ENCODE measurements at regions not wholly inside any gene's neighbourhood (a gene's known extent, or its start where the extent isn't known, plus 50 kb on each side); places are given as distances from the start of the nearest gene placed in this dataset.

DNA sequence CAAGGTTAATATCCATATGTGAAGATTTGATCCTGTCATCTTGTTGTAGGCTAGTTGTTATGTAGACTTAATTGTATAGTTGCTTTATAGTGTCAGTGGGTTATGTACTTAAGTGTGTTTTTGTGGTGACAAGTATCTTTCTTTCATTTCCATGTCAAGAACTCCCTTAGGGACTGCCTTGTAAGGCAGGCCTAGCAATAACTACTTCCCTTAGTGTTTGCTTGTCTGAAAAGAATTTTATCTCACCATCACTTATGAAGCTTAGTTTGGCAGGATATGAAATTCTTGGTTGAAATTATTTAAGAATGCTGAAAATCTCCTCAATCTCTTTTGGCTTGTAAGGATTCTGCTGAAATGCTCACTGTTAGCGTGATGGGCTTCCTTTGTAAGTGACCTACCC is 467.6 kb downstream of the CDH2 start:
- intact Hi-C loops (cut with DNase I; ENCODE audit: low total_unique reads), result no loop called here
- no peak for TF ChIP-seq POLR2AphosphoS5 (IDR thresholded peaks at IDR 0.05)
- no peak for TF ChIP-seq POLR2A (IDR thresholded peaks at IDR 0.05)
- TF ChIP-seq CTCF (IDR thresholded peaks at IDR 0.05 in 8 of 11, conservative IDR thresholded peaks at IDR 0.05 in 3 of 11), result no peak
- 62 to 84% (median 77%) methylated on average over 1 of the region's 1 CpG for WGBS, 5 donors

DNA sequence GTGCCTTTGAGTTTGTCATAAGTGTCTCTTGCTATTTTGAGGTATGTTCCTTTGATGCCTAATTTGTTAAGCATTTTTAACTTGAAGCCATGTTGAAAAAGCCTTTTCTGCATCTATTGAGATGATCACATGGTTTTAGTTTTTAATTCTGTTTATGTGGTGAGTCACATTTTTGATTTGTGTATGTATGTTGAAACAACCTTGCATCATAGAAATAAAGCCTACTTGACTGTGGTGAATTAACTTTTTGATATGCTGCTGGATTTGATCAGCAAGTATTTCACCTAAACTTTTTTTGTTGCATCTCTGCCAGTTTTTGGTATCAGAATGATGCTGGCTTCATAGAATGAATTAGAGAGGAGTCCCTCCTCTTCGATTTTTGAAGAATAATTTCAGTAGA is 469.7 kb downstream of the CDH2 start:
- Histone ChIP-seq H3K9me3 (peaks cover 0 to 22% (median 13%) of the 10 kb centered on the region in 8 donors), H3K4me3 (no peak overlapping the region), H3K27ac (no peak overlapping the region), H3K4me1 (no peaks in the 10 kb centered on the region), H3K27me3 (replicated peaks in 1 of 7) (no peaks in the 10 kb centered on the region), H3K36me3 (no peaks in the 10 kb centered on the region)
- DNase-seq, result no peak
- WGBS, 5 donors, result 67 to 85% (median 82%) methylated on average over 1 of the region's 1 CpG
- intact Hi-C loops (cut with DNase I; ENCODE audit: low total_unique reads), result no loop called here
- TF ChIP-seq CTCF (IDR thresholded peaks at IDR 0.05 in 8 of 11, conservative IDR thresholded peaks at IDR 0.05 in 3 of 11) (no peak), POLR2A (IDR thresholded peaks at IDR 0.05) (no peak), POLR2AphosphoS5 (IDR thresholded peaks at IDR 0.05) (no peak)

More for the DNA sequence above, 467.6 kb downstream of the CDH2 start:
- H3K27me3 ChIP-seq (replicated peaks in 1 of 7), result no peaks in the 10 kb centered on the region
- H3K4me3 ChIP-seq, result no peak overlapping the region
- no peaks in the 10 kb centered on the region for H3K4me1 ChIP-seq
- H3K9me3 ChIP-seq, result peaks cover 0 to 24% (median 12%) of the 10 kb centered on the region in 8 donors
- no peak for DNase-seq
- H3K36me3 ChIP-seq, result no peaks in the 10 kb centered on the region
- no peak overlapping the region for H3K27ac ChIP-seq

DNA sequence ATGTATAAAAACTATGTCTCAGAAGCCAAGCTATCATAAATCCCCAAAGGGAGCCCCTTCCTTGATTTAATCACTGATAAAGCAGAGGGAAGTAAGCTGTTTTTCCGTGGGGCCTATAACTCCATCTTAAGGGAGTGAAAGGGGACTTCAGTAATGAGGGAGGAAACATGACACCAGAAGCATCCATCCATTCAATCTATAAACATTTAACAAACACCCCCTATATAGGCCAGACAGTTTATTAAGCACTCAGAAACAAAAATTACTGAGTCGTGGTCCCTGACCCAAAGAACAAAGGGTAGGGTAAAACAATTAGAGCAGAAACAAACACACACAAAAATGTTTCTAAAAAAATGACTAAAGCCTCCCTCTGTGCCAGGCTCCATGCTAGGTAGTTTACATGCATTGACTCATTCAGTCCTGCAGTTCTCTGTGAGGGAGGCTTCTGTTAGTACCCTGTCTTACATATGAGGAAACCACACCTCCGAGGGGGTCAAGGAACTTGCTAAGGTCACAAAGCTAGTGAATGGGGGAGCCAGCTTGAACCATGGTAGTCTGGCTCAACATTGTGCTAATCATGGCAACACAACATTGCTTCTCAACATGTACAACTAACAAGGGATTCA is 472.1 kb downstream of the CDH2 start:
- intact Hi-C loops (cut with DNase I; ENCODE audit: low total_unique reads), result no loop called here
- no peaks in the 10 kb centered on the region for H3K27me3 ChIP-seq (replicated peaks in 1 of 7)
- WGBS, 5 donors, result 33 to 47% (median 38%) methylated on average over 3 of the region's 3 CpGs
- no peaks in the 10 kb centered on the region for H3K36me3 ChIP-seq
- H3K4me1 ChIP-seq, result no peaks in the 10 kb centered on the region
- H3K27ac ChIP-seq, result no peak overlapping the region
- no peak for DNase-seq
- peaks cover 0 to 15% (median 11%) of the 10 kb centered on the region in 8 donors for H3K9me3 ChIP-seq
- TF ChIP-seq CTCF (IDR thresholded peaks at IDR 0.05 in 8 of 11, conservative IDR thresholded peaks at IDR 0.05 in 3 of 11) (no peak), POLR2AphosphoS5 (IDR thresholded peaks at IDR 0.05) (no peak)
- H3K4me3 ChIP-seq, result no peak overlapping the region

GRCh38 chr18:27699137-27699536 is 477.8 kb downstream of the CDH2 start:
- WGBS, 5 donors, result 80 to 92% (median 87%) methylated on average over 3 of the region's 3 CpGs
- no peaks in the 10 kb centered on the region for H3K27me3 ChIP-seq (replicated peaks in 1 of 7)
- H3K9me3 ChIP-seq, result peaks cover 0 to 13% (median 0%) of the 10 kb centered on the region in 8 donors
- H3K4me1 ChIP-seq, result no peaks in the 10 kb centered on the region
- no peaks in the 10 kb centered on the region for H3K36me3 ChIP-seq
- intact Hi-C loops (cut with DNase I; ENCODE audit: low total_unique reads), result no loop called here
- H3K4me3 ChIP-seq, result no peak overlapping the region
- no peak overlapping the region for H3K27ac ChIP-seq
- TF ChIP-seq POLR2AphosphoS5 (IDR thresholded peaks at IDR 0.05) (no peak), POLR2A (IDR thresholded peaks at IDR 0.05) (no peak), CTCF (IDR thresholded peaks at IDR 0.05 in 8 of 11, conservative IDR thresholded peaks at IDR 0.05 in 3 of 11) (no peak)
- no peak for DNase-seq

Data from spleen (tissue), 11 donors.